GM19438 (cell line): ENCODE measurements at regions not wholly inside any gene's neighbourhood (a gene's known extent, or its start where the extent isn't known, plus 50 kb on each side); places are given as distances from the start of the nearest gene placed in this dataset.

ENCODE experiments used
- ATAC-seq: cut with Tn5 transposase; IDR thresholded peaks from one replicate; pipeline ENCODE4 v1.9.1; 2021; ENCODE audit warnings: low read depth; ENCODE audit not compliant: unreplicated experiment

GRCh38 chr20:40459299-40459698 is 229.7 kb downstream of the MAFB start:
- ATAC-seq: no peak

- no peak for ATAC-seq
Measured at GRCh38 chr20:40457404-40457803, 231.6 kb downstream of the MAFB start.

- no peak for ATAC-seq
Measured at GRCh38 chr20:40452758-40453157, 236.3 kb downstream of the MAFB start.

GRCh38 chr20:40451552-40451951 is 237.5 kb downstream of the MAFB start:
- no peak for ATAC-seq

GRCh38 chr20:40449974-40450616 is 238.9 kb downstream of the MAFB start:
- ATAC-seq: no peak

GRCh38 chr20:40449144-40449690 is 239.8 kb downstream of the MAFB start:
- no peak for ATAC-seq

GRCh38 chr20:40446888-40447287 is 242.1 kb downstream of the MAFB start:
- no peak for ATAC-seq

- ATAC-seq: no peak
Measured at GRCh38 chr20:40444516-40444915, 244.5 kb downstream of the MAFB start.

- no peak for ATAC-seq
Measured at GRCh38 chr20:40443753-40444152, 245.3 kb downstream of the MAFB start.

GRCh38 chr20:40442181-40442963 is 246.7 kb downstream of the MAFB start:
- ATAC-seq: no peak

- ATAC-seq: no peak
Measured at GRCh38 chr20:40441771-40442170, 247.3 kb downstream of the MAFB start.

GRCh38 chr20:40438161-40438830 is 250.7 kb downstream of the MAFB start:
- no peak for ATAC-seq

- ATAC-seq: no peak
Measured at GRCh38 chr20:40436011-40436410, 253.0 kb downstream of the MAFB start.

GRCh38 chr20:40435146-40435895 is 253.7 kb downstream of the MAFB start:
- no peak for ATAC-seq

GRCh38 chr20:40434122-40434521 is 254.9 kb downstream of the MAFB start:
- no peak for ATAC-seq

GRCh38 chr20:40433341-40433861 is 255.6 kb downstream of the MAFB start:
- no peak for ATAC-seq

GRCh38 chr20:40431611-40432010 is 257.4 kb downstream of the MAFB start:
- no peak for ATAC-seq

- no peak for ATAC-seq
Measured at GRCh38 chr20:40431112-40431511, 257.9 kb downstream of the MAFB start.

GRCh38 chr20:40427026-40427425 is 262.0 kb downstream of the MAFB start:
- no peak for ATAC-seq

GRCh38 chr20:40424695-40425094 is 264.3 kb downstream of the MAFB start:
- no peak for ATAC-seq
